Stomach (tissue), 8 donors: ENCODE measurements at regions not wholly inside any gene's neighbourhood (a gene's known extent, or its start where the extent isn't known, plus 50 kb on each side); places are given as distances from the start of the nearest gene placed in this dataset.

Source experiments
- DNase-seq, 2 donors: peaks; one replicate each; pipeline versions ENCODE4 v3.0.0 to v3.0.0-alpha.2; 2013 to 2019
- H3K27ac ChIP-seq, 5 donors: fragments of 200-600 bp in 4 of 5; sonication (generic) in 4 of 5; one replicate each; pipeline ENCODE4 v1.5.1; 2013 to 2019; ENCODE audit warnings: mild to moderate bottlenecking in 1 of 5, moderate library complexity in 1 of 5
- H3K27me3 ChIP-seq, 3 donors: fragments of 200-600 bp; sonication (generic); one replicate each; pipeline ENCODE4 v1.5.1; 2017 to 2019; ENCODE audit warnings: mixed run types in 1 of 3
- H3K36me3 ChIP-seq, 4 donors: fragments of 200-600 bp; sonication (generic); 1 replicate in 3 of 4; 2 replicates in 1 of 4; pipeline ENCODE4 v1.5.1; 2016 to 2019
- H3K4me1 ChIP-seq, 4 donors: fragments of 200-600 bp; sonication (generic); one replicate each; pipeline ENCODE4 v1.5.1; 2016 to 2019
- H3K4me3 ChIP-seq, 4 donors: fragments of 200-600 bp; sonication (generic) in 3 of 4; one replicate each; pipeline ENCODE4 v1.5.1; 2016 to 2019; ENCODE audit warnings: mild to moderate bottlenecking in 1 of 4
- H3K9me3 ChIP-seq, 4 donors: fragments of 200-600 bp; sonication (generic); one replicate each; pipeline ENCODE4 v1.5.1; 2016 to 2019
- EP300 ChIP-seq: sonication (generic); formaldehyde crosslinking; IDR thresholded peaks from one replicate; pipeline ENCODE4 v1.6.1; 2017; ENCODE audit warnings: antibody characterized with exemption
- POLR2A ChIP-seq, 4 donors: fragments of 450-650 bp; IDR thresholded peaks; one replicate each; pipeline ENCODE4 v1.6.1; 2016; ENCODE audit warnings: antibody characterized with exemption in 4 of 4, control low read depth in 2 of 4, mild to moderate bottlenecking in 1 of 4, moderate library complexity in 1 of 4
- POLR2AphosphoS5 ChIP-seq, 3 donors: sonication (generic); formaldehyde crosslinking; IDR thresholded peaks; one replicate each; pipeline ENCODE4 v1.6.1; 2016; ENCODE audit warnings: antibody characterized with exemption in 3 of 3
- WGBS, 5 donors: extraction: QIAGEN DNeasy Blood & Tissue Kit in 3 of 5; methylation state at CpG; one replicate each; pipeline versions ENCODE4 v1.1.5 to v1.1.7; 2013 to 2018; 5-methylcytosine and 5-hydroxymethylcytosine counted together
- intact Hi-C: fragments of 100-400 bp; cut with DNase I; formaldehyde crosslinking; loops from one replicate; pipeline ENCODE4 v1.15.1; 2023; ENCODE audit warnings: low total_unique reads
- TF ChIP-seq, protein P1 (sequence below), 7 experiments: fragments of 450-650 bp in 4 of 7; fragments of 200-600 bp in 3 of 7; sonication (generic) in 3 of 7; IDR thresholded peaks; one replicate each; pipeline ENCODE4 v1.5.1; 2016 to 2019; ENCODE audit warnings: antibody characterized with exemption in 7 of 7, control low read depth in 2 of 7, mild to moderate bottlenecking in 1 of 7
- donor health status: healthy with polysubstance abuse.
- donor health status: Bipolar disorder and iron deficiency.
- donor health status: healthy.

DNA sequence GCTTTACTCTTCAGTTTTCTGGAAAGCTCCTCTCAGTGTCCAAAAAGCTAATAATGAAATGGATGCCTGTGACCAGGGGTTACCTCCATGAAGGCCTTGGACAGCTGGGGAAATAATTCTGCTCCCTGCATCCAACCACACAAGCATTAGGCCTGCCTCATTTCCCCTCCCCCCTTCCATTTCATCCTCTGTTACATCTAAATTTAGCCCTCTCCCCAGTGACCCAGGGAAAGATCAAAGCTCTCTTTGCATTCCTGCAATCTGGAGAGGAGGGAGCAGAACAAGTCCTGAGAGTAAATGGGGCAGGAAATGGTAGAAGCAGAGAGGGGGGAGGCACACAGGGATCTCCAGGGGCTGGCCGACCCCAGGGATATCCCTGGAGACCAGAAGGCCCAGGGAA lies 452.7 kb downstream of the TSHZ3 start:
- no peaks in the 10 kb centered on the region for H3K4me1 ChIP-seq
- no peaks in the 10 kb centered on the region for H3K27me3 ChIP-seq
- peak in 1 of 2 donors; percentile 39 for DNase-seq
- TF ChIP-seq, protein P1, sequence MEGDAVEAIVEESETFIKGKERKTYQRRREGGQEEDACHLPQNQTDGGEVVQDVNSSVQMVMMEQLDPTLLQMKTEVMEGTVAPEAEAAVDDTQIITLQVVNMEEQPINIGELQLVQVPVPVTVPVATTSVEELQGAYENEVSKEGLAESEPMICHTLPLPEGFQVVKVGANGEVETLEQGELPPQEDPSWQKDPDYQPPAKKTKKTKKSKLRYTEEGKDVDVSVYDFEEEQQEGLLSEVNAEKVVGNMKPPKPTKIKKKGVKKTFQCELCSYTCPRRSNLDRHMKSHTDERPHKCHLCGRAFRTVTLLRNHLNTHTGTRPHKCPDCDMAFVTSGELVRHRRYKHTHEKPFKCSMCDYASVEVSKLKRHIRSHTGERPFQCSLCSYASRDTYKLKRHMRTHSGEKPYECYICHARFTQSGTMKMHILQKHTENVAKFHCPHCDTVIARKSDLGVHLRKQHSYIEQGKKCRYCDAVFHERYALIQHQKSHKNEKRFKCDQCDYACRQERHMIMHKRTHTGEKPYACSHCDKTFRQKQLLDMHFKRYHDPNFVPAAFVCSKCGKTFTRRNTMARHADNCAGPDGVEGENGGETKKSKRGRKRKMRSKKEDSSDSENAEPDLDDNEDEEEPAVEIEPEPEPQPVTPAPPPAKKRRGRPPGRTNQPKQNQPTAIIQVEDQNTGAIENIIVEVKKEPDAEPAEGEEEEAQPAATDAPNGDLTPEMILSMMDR (IDR thresholded peaks at IDR 0.05) = no peak
- no peak for TF ChIP-seq EP300
- no peak for TF ChIP-seq POLR2AphosphoS5 (IDR thresholded peaks at IDR 0.05)
- TF ChIP-seq POLR2A (IDR thresholded peaks at IDR 0.05) = no peak
- H3K27ac ChIP-seq = no peak overlapping the region
- intact Hi-C loops = no loop called here
- H3K9me3 ChIP-seq = no peaks in the 10 kb centered on the region
- no peaks in the 10 kb centered on the region for H3K36me3 ChIP-seq
- no peak overlapping the region for H3K4me3 ChIP-seq
- WGBS, 5 donors = 6 to 50% (median 23%) methylated on average over 1 of the region's 1 CpG

DNA sequence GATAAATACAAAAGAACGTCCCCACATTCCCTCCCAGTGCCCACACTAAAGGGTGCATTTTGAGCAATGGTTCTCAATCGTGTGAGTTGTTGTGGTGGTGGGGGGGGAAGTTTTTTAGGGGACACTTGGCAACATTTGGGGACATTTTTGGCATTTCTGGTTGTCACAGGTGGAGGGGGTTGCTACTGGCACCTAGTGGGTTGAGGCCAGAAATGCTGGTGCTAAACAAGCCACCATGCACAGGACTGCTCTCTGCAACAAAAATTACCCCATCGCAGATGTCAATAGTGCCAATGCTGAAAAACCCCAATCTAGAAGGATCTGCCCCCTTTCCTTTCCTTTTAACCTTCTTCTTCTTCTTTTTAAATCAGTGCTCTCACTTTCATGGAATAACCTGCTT lies 453.3 kb downstream of the TSHZ3 start:
- Histone ChIP-seq H3K4me1 (no peaks in the 10 kb centered on the region), H3K36me3 (no peaks in the 10 kb centered on the region), H3K27me3 (no peaks in the 10 kb centered on the region), H3K9me3 (no peaks in the 10 kb centered on the region), H3K4me3 (no peak overlapping the region), H3K27ac (no peak overlapping the region)
- intact Hi-C loops = no loop called here
- WGBS, 5 donors = 49 to 80% (median 61%) methylated on average over 3 of the region's 3 CpGs
- TF ChIP-seq POLR2A (IDR thresholded peaks at IDR 0.05) (no peak), POLR2AphosphoS5 (IDR thresholded peaks at IDR 0.05) (no peak), EP300 (no peak)
- TF ChIP-seq, protein P1 (IDR thresholded peaks at IDR 0.05) = no peak
- no peak for DNase-seq

DNA sequence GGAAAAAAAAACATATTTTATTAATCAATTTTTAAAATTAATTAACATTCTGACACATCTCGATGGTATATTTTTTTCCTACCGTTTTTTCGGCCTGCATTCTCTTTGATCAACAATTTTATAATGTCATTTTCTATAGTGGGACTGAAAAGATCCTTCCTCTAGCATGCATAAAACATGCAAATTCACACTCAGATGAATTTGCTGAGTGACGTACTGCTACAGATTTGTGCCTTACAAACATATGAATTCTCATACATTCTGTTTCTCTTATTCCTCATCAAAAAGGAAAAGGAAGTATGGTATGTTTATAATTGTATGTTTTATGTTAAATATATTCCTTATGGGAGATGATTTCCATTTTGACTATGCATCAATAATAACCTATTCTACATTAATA lies 458.2 kb downstream of the TSHZ3 start:
- no peaks in the 10 kb centered on the region for H3K36me3 ChIP-seq
- TF ChIP-seq POLR2AphosphoS5 (IDR thresholded peaks at IDR 0.05) (no peak), POLR2A (IDR thresholded peaks at IDR 0.05) (no peak)
- no peak overlapping the region for H3K27ac ChIP-seq
- intact Hi-C loops = no loop called here
- 80 to 89% (median 85%) methylated on average over 4 of the region's 4 CpGs for WGBS, 5 donors
- H3K4me1 ChIP-seq = no peaks in the 10 kb centered on the region
- H3K9me3 ChIP-seq = no peaks in the 10 kb centered on the region
- no peak overlapping the region for H3K4me3 ChIP-seq
- DNase-seq = no peak
- peaks cover 0 to 15% (median 0%) of the 10 kb centered on the region in 3 donors for H3K27me3 ChIP-seq

- Histone ChIP-seq H3K9me3 (no peaks in the 10 kb centered on the region), H3K36me3 (no peaks in the 10 kb centered on the region), H3K27ac (no peak overlapping the region), H3K4me1 (no peaks in the 10 kb centered on the region), H3K4me3 (no peak overlapping the region), H3K27me3 (peaks cover 0 to 21% (median 0%) of the 10 kb centered on the region in 3 donors)
- intact Hi-C loops = no loop called here
- DNase-seq = no peak
- 57 to 79% (median 74%) methylated on average over 2 of the region's 2 CpGs for WGBS, 5 donors
- TF ChIP-seq EP300 = no peak
- TF ChIP-seq, protein P1 (IDR thresholded peaks at IDR 0.05) = no peak
These were observed 459.2 kb downstream of the TSHZ3 start for GRCh38 chr19:30890033-30890432.

- H3K36me3 ChIP-seq = no peaks in the 10 kb centered on the region
- WGBS, 5 donors = 71 to 80% (median 72%) methylated on average over 2 of the region's 2 CpGs
- no peak overlapping the region for H3K4me3 ChIP-seq
- DNase-seq = no peak
- H3K4me1 ChIP-seq = no peaks in the 10 kb centered on the region
- TF ChIP-seq, protein P1 (IDR thresholded peaks at IDR 0.05) = no peak
- TF ChIP-seq EP300 (no peak), POLR2AphosphoS5 (IDR thresholded peaks at IDR 0.05) (no peak)
- H3K27ac ChIP-seq = no peak overlapping the region
- peaks cover 0 to 8% (median 0%) of the 10 kb centered on the region in 4 donors for H3K9me3 ChIP-seq
- intact Hi-C loops = no loop called here
- peaks cover 0 to 21% (median 0%) of the 10 kb centered on the region in 3 donors for H3K27me3 ChIP-seq
These were observed 460.3 kb downstream of the TSHZ3 start for GRCh38 chr19:30888937-30889336.
